Hepatocyte (in vitro differentiated cells): ENCODE measurements at regions not wholly inside any gene's neighbourhood (a gene's known extent, or its start where the extent isn't known, plus 50 kb on each side); places are given as distances from the start of the nearest gene placed in this dataset.

Source experiments
- CTCF ChIP-seq: fragments of 200-600 bp; sonication (generic); IDR thresholded peaks from 2 replicates; pipeline ENCODE4 v1.5.1; 2016; ENCODE audit warnings: antibody characterized with exemption, mild to moderate bottlenecking; ENCODE audit not compliant: poor library complexity
- EZH2 ChIP-seq: fragments of 200-600 bp; sonication (generic); IDR thresholded peaks from 2 replicates; pipeline ENCODE4 v1.6.1; 2016; ENCODE audit warnings: antibody characterized with exemption, mild to moderate bottlenecking, borderline replicate concordance
- EZH2phosphoT487 ChIP-seq: fragments of 200-600 bp; sonication (generic); IDR thresholded peaks from one replicate; pipeline ENCODE4 v1.6.1; 2018; ENCODE audit warnings: antibody characterized with exemption, mild to moderate bottlenecking, low read depth, moderate library complexity; ENCODE audit not compliant: unreplicated experiment, severe bottlenecking

GRCh38 chr2:58407487-58407886 lies 166.4 kb upstream of the FANCL start:
- TF ChIP-seq CTCF (no peak), EZH2 (no peak), EZH2phosphoT487 (no peak)
